Mesothelial cell of epicardium (in vitro differentiated cells): ENCODE measurements at regions not wholly inside any gene's neighbourhood (a gene's known extent, or its start where the extent isn't known, plus 50 kb on each side); places are given as distances from the start of the nearest gene placed in this dataset.

Experiments used
- DNase-seq, 2 experiments: peaks; one replicate each; pipeline ENCODE4 v3.0.0; 2021; ENCODE audit warnings: low spot score in 2 of 2; ENCODE audit not compliant: unreplicated experiment in 2 of 2
- H3K27ac Mint-ChIP-seq: 2 replicates; pipeline ENCODE4 v1.8.0; 2021; ENCODE audit warnings: mixed read lengths
- H3K27me3 Mint-ChIP-seq: 2 replicates; pipeline ENCODE4 v1.8.0; 2021; ENCODE audit warnings: low read depth, mixed read lengths
- H3K36me3 Mint-ChIP-seq: 2 replicates; pipeline ENCODE4 v1.8.0; 2021; ENCODE audit warnings: mixed read lengths
- H3K4me1 Mint-ChIP-seq: 2 replicates; pipeline ENCODE4 v1.8.0; 2021; ENCODE audit warnings: mixed read lengths
- H3K4me3 Mint-ChIP-seq: 2 replicates; pipeline ENCODE4 v1.8.0; 2021; ENCODE audit warnings: mild to moderate bottlenecking, moderate library complexity, mixed read lengths
- H3K9me3 Mint-ChIP-seq: 2 replicates; pipeline ENCODE4 v1.8.0; 2021; ENCODE audit warnings: mixed read lengths
- CTCF ChIP-seq: fragments of 200-600 bp; sonication (generic); IDR thresholded peaks from one replicate; pipeline ENCODE4 v1.5.0; 2021; ENCODE audit warnings: antibody characterized with exemption; ENCODE audit not compliant: unreplicated experiment

GRCh38 chr6:74939151-74939708 lies 266.6 kb downstream of the COL12A1 start:
- no peak for TF ChIP-seq CTCF
- no peak overlapping the region for H3K27ac Mint-ChIP-seq
- no peak overlapping the region for H3K4me3 Mint-ChIP-seq
- DNase-seq = no peak
- no peaks in the 10 kb centered on the region for H3K4me1 Mint-ChIP-seq
- H3K9me3 Mint-ChIP-seq = no peaks in the 10 kb centered on the region
- no peaks in the 10 kb centered on the region for H3K36me3 Mint-ChIP-seq
- no peaks in the 10 kb centered on the region for H3K27me3 Mint-ChIP-seq

- H3K4me1 Mint-ChIP-seq = no peaks in the 10 kb centered on the region
Observed at GRCh38 chr6:74937936-74938335, 267.9 kb downstream of the COL12A1 start.

GRCh38 chr6:74936886-74937285 lies 269.0 kb downstream of the COL12A1 start:
- Mint-ChIP-seq H3K36me3 (no peaks in the 10 kb centered on the region), H3K27me3 (no peaks in the 10 kb centered on the region), H3K4me3 (no peak overlapping the region), H3K9me3 (no peaks in the 10 kb centered on the region), H3K4me1 (peaks cover 5% of the 10 kb centered on the region), H3K27ac (no peak overlapping the region)
- no peak for DNase-seq
- TF ChIP-seq CTCF = no peak

More at GRCh38 chr6:74937936-74938335, 267.9 kb downstream of the COL12A1 start:
- no peak overlapping the region for H3K4me3 Mint-ChIP-seq
- TF ChIP-seq CTCF = no peak
- H3K27ac Mint-ChIP-seq = no peak overlapping the region
- no peaks in the 10 kb centered on the region for H3K27me3 Mint-ChIP-seq
- no peaks in the 10 kb centered on the region for H3K36me3 Mint-ChIP-seq
- no peak for DNase-seq
- no peaks in the 10 kb centered on the region for H3K9me3 Mint-ChIP-seq

- no peaks in the 10 kb centered on the region for H3K27me3 Mint-ChIP-seq
- H3K27ac Mint-ChIP-seq = no peak overlapping the region
- no peak for TF ChIP-seq CTCF
- no peaks in the 10 kb centered on the region for H3K36me3 Mint-ChIP-seq
- no peak for DNase-seq
- H3K4me1 Mint-ChIP-seq = peaks cover 5% of the 10 kb centered on the region
- H3K4me3 Mint-ChIP-seq = no peak overlapping the region
- H3K9me3 Mint-ChIP-seq = no peaks in the 10 kb centered on the region
Observed at GRCh38 chr6:74932232-74932888, 273.5 kb downstream of the COL12A1 start.

GRCh38 chr6:74931558-74931957 lies 274.3 kb downstream of the COL12A1 start:
- H3K36me3 Mint-ChIP-seq = no peaks in the 10 kb centered on the region
- no peak overlapping the region for H3K4me3 Mint-ChIP-seq
- peaks cover 5% of the 10 kb centered on the region for H3K4me1 Mint-ChIP-seq
- H3K27ac Mint-ChIP-seq = no peak overlapping the region
- TF ChIP-seq CTCF = no peak
- no peaks in the 10 kb centered on the region for H3K9me3 Mint-ChIP-seq
- H3K27me3 Mint-ChIP-seq = no peaks in the 10 kb centered on the region
- DNase-seq = no peak
